ENCODE measurements at regions not wholly inside any gene's neighbourhood (a gene's known extent, or its start where the extent isn't known, plus 50 kb on each side); places are given as distances from the start of the nearest gene placed in this dataset.
"Not testable (repeated sequence)": the region's sequence is repeated elsewhere in the genome, so short reads cannot be mapped to it uniquely, and the experiment has no call there.

- H3K36me3 ChIP-seq = no peaks in the 10 kb centered on the region
- H3K27ac ChIP-seq = no peak overlapping the region
- no peaks in the 10 kb centered on the region for H3K9me3 ChIP-seq
- H3K4me1 ChIP-seq = peaks cover 0 to 8% (median 0%) of the 10 kb centered on the region in 3 donors
- WGBS, 2 donors (ENCODE audit: low coverage in 1 of 2) = 82 to 100% methylated on average over 2 of the region's 2 CpGs
- no peak for ATAC-seq
- no peaks in the 10 kb centered on the region for H3K27me3 ChIP-seq
- H3K4me3 ChIP-seq = no peak overlapping the region
- TF ChIP-seq CTCF (IDR thresholded peaks at IDR 0.05) (no peak), POLR2A (IDR thresholded peaks at IDR 0.05) (no peak), POLR2AphosphoS5 (IDR thresholded peaks at IDR 0.05) (no peak)
Measured at GRCh38 chr1:82367456-82367855, 566.7 kb downstream of the ADGRL2 start.

GRCh38 chr1:82366689-82367088 lies 566.0 kb downstream of the ADGRL2 start:
- H3K4me3 ChIP-seq = no peak overlapping the region
- H3K36me3 ChIP-seq = no peaks in the 10 kb centered on the region
- H3K27ac ChIP-seq = no peak overlapping the region
- 83 to 85% methylated on average over 2 of the region's 2 CpGs for WGBS, 2 donors (ENCODE audit: low coverage in 1 of 2)
- H3K4me1 ChIP-seq = peaks cover 0 to under 1% (median 0%) of the 10 kb centered on the region in 3 donors
- H3K9me3 ChIP-seq = no peaks in the 10 kb centered on the region
- H3K27me3 ChIP-seq = no peaks in the 10 kb centered on the region
- no peak for TF ChIP-seq POLR2AphosphoS5 (IDR thresholded peaks at IDR 0.05)
- TF ChIP-seq EP300 (IDR thresholded peaks at IDR 0.05) = no peak
- TF ChIP-seq POLR2A (IDR thresholded peaks at IDR 0.05) = no peak
- no peak for TF ChIP-seq CTCF (IDR thresholded peaks at IDR 0.05)
- no peak for ATAC-seq

GRCh38 chr1:82359541-82359940 lies 558.8 kb downstream of the ADGRL2 start:
- ATAC-seq, H3K36me3 ChIP-seq, H3K4me1 ChIP-seq, H3K4me3 ChIP-seq, H3K27me3 ChIP-seq, H3K9me3 ChIP-seq, H3K27ac ChIP-seq: not testable (repeated sequence)
- WGBS, 2 donors (ENCODE audit: low coverage in 1 of 2) = 97% methylated on average over 5 of the region's 5 CpGs; no CpG with 5 or more reads in 1 of the 2 donors

GRCh38 chr1:82358706-82359105 lies 558.0 kb downstream of the ADGRL2 start:
- H3K27ac ChIP-seq, H3K4me3 ChIP-seq, ATAC-seq, H3K27me3 ChIP-seq, H3K9me3 ChIP-seq, H3K4me1 ChIP-seq, H3K36me3 ChIP-seq: not testable (repeated sequence)
- 69% methylated on average over 4 of the region's 4 CpGs; no CpG with 5 or more reads in 1 of the 2 donors for WGBS, 2 donors (ENCODE audit: low coverage in 1 of 2)

GRCh38 chr1:82354546-82354945 lies 553.8 kb downstream of the ADGRL2 start:
- not testable (repeated sequence) for H3K4me3 ChIP-seq, H3K27ac ChIP-seq, H3K36me3 ChIP-seq, H3K9me3 ChIP-seq, ATAC-seq, H3K4me1 ChIP-seq, H3K27me3 ChIP-seq
- 80 to 96% methylated on average over 3 to 5 of the region's 5 CpGs for WGBS, 2 donors (ENCODE audit: low coverage in 1 of 2)

- Histone ChIP-seq H3K9me3 (no peaks in the 10 kb centered on the region), H3K36me3 (no peaks in the 10 kb centered on the region), H3K4me3 (no peak overlapping the region), H3K4me1 (no peaks in the 10 kb centered on the region), H3K27me3 (no peaks in the 10 kb centered on the region), H3K27ac (no peak overlapping the region)
- 86 to 100% methylated on average over 1 to 2 of the region's 2 CpGs for WGBS, 2 donors (ENCODE audit: low coverage in 1 of 2)
- ATAC-seq = no peak
- TF ChIP-seq POLR2AphosphoS5 (IDR thresholded peaks at IDR 0.05) (no peak), EP300 (IDR thresholded peaks at IDR 0.05) (no peak), POLR2A (IDR thresholded peaks at IDR 0.05) (no peak), CTCF (IDR thresholded peaks at IDR 0.05) (no peak)
Measured at GRCh38 chr1:82348487-82348886, 547.8 kb downstream of the ADGRL2 start.

GRCh38 chr1:82346141-82346540 lies 545.4 kb downstream of the ADGRL2 start:
- TF ChIP-seq POLR2A (IDR thresholded peaks at IDR 0.05) (no peak), EP300 (IDR thresholded peaks at IDR 0.05) (no peak), POLR2AphosphoS5 (IDR thresholded peaks at IDR 0.05) (no peak), CTCF (IDR thresholded peaks at IDR 0.05) (no peak)
- no peak overlapping the region for H3K27ac ChIP-seq
- H3K4me3 ChIP-seq = no peak overlapping the region
- WGBS, 2 donors (ENCODE audit: low coverage in 1 of 2) = 100% methylated on average over 1 to 2 of the region's 4 CpGs
- ATAC-seq = no peak
- no peaks in the 10 kb centered on the region for H3K27me3 ChIP-seq
- no peaks in the 10 kb centered on the region for H3K4me1 ChIP-seq
- H3K36me3 ChIP-seq = no peaks in the 10 kb centered on the region
- H3K9me3 ChIP-seq = no peaks in the 10 kb centered on the region
